GM12873 (cell line): ENCODE measurements at regions not wholly inside any gene's neighbourhood (a gene's known extent, or its start where the extent isn't known, plus 50 kb on each side); places are given as distances from the start of the nearest gene placed in this dataset.

Source experiments
- CTCF ChIP-seq: IDR thresholded peaks from 2 replicates; pipeline ENCODE4 v1.5.1; 2012; ENCODE audit warnings: low read depth, mild to moderate bottlenecking, moderate library complexity, low read length, control low read depth; ENCODE audit not compliant: insufficient read depth; ENCODE audit errors: missing control alignments

GRCh38 chr6:40885139-40885774 lies 153.8 kb downstream of the UNC5CL start:
- no peak for TF ChIP-seq CTCF

DNA sequence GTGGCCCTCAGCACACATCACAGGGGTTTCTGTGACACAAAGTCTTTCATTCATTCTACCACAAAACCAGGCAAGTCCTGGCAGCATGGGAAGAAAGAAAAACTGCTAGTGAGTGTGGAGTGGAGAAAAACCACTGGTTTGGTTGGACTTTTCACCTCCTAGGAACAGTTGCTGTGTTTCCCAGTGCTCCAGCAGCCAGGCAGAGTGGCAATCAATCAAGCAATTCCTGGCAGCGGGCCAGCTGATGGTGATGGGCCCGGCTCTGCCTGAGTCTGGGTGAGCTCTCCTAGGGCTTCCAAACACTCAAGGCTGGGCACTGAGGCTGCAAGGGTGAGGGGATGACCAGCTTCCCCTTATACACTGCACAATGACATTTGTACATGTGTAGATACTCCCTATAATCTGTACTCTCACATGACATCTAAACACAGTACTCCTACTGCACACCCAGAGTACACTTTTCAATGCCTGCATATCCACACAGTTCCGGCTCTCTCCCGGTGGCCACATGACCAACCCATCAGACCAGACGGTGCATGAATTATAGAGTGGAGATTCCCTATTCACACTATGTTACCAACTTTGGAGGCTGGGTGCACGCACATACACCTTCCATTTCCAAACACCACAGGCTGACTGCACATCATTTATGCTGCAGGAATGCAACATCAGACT lies 156.6 kb downstream of the UNC5CL start:
- TF ChIP-seq CTCF: no peak

GRCh38 chr6:40881501-40881900 lies 157.5 kb downstream of the UNC5CL start:
- no peak for TF ChIP-seq CTCF

DNA sequence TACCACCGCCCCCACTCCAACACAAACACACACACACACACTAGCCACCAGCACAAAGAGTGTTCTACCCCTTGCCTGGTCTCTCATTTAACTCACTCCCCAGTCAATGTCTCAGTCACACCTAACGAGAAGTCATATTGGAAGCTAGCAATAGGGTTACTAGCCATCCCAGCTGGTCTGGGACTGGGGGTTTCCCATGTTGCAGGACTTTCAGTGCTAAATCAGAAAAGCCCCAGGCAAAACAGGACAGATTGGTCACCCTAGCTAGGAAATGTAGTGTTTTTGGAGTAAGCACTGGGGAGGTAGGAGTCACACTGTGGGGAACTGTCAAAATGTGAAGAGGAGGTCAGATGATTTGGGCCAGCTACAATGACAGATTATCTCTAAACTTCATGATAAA lies 158.1 kb downstream of the UNC5CL start:
- TF ChIP-seq CTCF: no peak

- no peak for TF ChIP-seq CTCF
Measured at GRCh38 chr6:40879169-40879568, 159.9 kb downstream of the UNC5CL start.

GRCh38 chr6:40877362-40877761 lies 161.7 kb downstream of the UNC5CL start:
- no peak for TF ChIP-seq CTCF

DNA sequence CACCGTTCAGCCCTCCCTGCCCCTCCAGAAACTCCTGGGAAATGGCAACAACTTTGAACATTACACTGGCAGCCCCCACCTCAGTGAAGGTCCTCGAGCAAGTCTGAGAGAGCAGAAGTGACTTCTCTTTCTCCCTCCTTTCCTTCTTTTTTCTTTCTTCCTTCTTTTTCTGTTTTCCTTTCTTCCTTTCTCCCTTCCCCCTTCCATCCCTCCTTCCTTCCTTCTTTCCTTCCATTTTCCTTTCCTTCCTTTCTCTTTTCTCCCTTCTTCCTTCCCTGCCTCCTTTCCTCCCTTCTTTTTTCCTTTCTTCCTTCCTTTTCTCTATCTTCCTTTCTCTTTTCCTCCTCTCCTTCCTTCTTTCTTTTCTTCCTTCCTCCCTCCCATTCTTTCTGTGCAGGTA lies 162.7 kb downstream of the UNC5CL start:
- TF ChIP-seq CTCF: no peak
